DND-41 (cell line): ENCODE measurements at regions not wholly inside any gene's neighbourhood (a gene's known extent, or its start where the extent isn't known, plus 50 kb on each side); places are given as distances from the start of the nearest gene placed in this dataset.

Source experiments
- ATAC-seq: fragments of 200-7000 bp; cut with Tn5 transposase; 3 replicates; pipeline ENCODE4 v1.9.1; 2021; ENCODE audit warnings: low read depth; ENCODE audit not compliant: insufficient read depth
- DNase-seq: peaks from one replicate; pipeline ENCODE4 v3.0.0-alpha.2; 2020
- H2AFZ ChIP-seq: 2 replicates; pipeline ENCODE4 v1.6.0; 2012; ENCODE audit warnings: low read depth, low read length
- H3K27ac ChIP-seq: 2 replicates; pipeline ENCODE4 v1.5.1; 2012; ENCODE audit warnings: low read length, inconsistent platforms
- H3K27me3 ChIP-seq: fragments of 200-600 bp; sonication (generic); 2 replicates; pipeline ENCODE4 v1.6.0; 2012; ENCODE audit warnings: low read length, mild to moderate bottlenecking, inconsistent platforms; ENCODE audit not compliant: insufficient read depth, poor library complexity
- H3K36me3 ChIP-seq: 2 replicates; pipeline ENCODE4 v1.5.1; 2012; ENCODE audit warnings: low read length, inconsistent platforms; ENCODE audit not compliant: insufficient read depth
- H3K4me1 ChIP-seq: 2 replicates; pipeline ENCODE4 v1.5.1; 2012; ENCODE audit warnings: mild to moderate bottlenecking, low read length; ENCODE audit not compliant: insufficient read depth
- H3K4me2 ChIP-seq: 2 replicates; pipeline ENCODE4 v1.6.0; 2012; ENCODE audit warnings: mild to moderate bottlenecking, moderate library complexity, low read length, inconsistent platforms; ENCODE audit not compliant: insufficient read depth
- H3K4me3 ChIP-seq, 2 experiments: fragments of 200-600 bp in 1 of 2; shearing (Covaris generic) in 1 of 2; 2 replicates each; pipeline ENCODE4 v1.5.1; 2012 to 2016; ENCODE audit warnings: inconsistent platforms in 2 of 2, low read length in 2 of 2, mild to moderate bottlenecking in 2 of 2, low read depth in 1 of 2, moderate library complexity in 1 of 2
- H3K79me2 ChIP-seq: 2 replicates; pipeline ENCODE4 v1.6.0; 2012; ENCODE audit warnings: low read length, inconsistent platforms; ENCODE audit not compliant: insufficient read depth
- H3K9ac ChIP-seq: 2 replicates; pipeline ENCODE4 v1.6.0; 2012; ENCODE audit warnings: low read depth, mild to moderate bottlenecking, inconsistent platforms, low read length, moderate library complexity
- H3K9me3 ChIP-seq: 2 replicates; pipeline ENCODE4 v1.5.1; 2012; ENCODE audit warnings: low read length, moderate library complexity, mild to moderate bottlenecking, inconsistent platforms; ENCODE audit not compliant: insufficient read depth, severe bottlenecking
- H4K20me1 ChIP-seq: 2 replicates; pipeline ENCODE4 v1.6.0; 2012; ENCODE audit warnings: low read length; ENCODE audit not compliant: insufficient read depth
- EZH2 ChIP-seq: IDR thresholded peaks from 3 replicates; pipeline ENCODE4 v1.6.1; 2012; ENCODE audit warnings: borderline replicate concordance, low read depth, mild to moderate bottlenecking, moderate library complexity, low read length, inconsistent platforms; ENCODE audit not compliant: severe bottlenecking
- TF ChIP-seq, protein P1 (sequence below): IDR thresholded peaks from 2 replicates; pipeline ENCODE4 v1.5.1; 2012; ENCODE audit warnings: borderline replicate concordance, low read length, moderate library complexity, mild to moderate bottlenecking; ENCODE audit not compliant: poor library complexity, severe bottlenecking; ENCODE audit errors: extremely low read depth

DNA sequence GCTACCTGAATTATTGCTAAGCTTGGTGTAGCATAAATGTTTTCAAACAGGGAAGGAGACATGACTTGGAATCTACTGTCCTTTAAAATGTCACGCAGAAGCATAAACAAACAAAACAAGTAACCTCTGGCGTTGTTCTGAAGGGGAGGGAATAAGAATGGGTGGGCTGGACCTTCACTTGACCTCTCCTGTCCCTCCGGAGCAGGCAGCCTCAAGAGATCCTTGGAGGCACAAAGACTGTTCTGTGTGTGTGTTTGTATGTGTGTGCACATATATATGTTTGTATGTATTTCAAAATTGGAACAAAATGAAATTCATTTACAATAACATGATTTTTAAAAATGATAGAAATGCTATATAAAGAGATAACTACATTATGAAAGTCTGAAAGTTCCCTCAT is 91.3 kb upstream of the DCLK2 start:
- no peak overlapping the region for H3K9ac ChIP-seq
- no peak for TF ChIP-seq EZH2
- TF ChIP-seq, protein P1, sequence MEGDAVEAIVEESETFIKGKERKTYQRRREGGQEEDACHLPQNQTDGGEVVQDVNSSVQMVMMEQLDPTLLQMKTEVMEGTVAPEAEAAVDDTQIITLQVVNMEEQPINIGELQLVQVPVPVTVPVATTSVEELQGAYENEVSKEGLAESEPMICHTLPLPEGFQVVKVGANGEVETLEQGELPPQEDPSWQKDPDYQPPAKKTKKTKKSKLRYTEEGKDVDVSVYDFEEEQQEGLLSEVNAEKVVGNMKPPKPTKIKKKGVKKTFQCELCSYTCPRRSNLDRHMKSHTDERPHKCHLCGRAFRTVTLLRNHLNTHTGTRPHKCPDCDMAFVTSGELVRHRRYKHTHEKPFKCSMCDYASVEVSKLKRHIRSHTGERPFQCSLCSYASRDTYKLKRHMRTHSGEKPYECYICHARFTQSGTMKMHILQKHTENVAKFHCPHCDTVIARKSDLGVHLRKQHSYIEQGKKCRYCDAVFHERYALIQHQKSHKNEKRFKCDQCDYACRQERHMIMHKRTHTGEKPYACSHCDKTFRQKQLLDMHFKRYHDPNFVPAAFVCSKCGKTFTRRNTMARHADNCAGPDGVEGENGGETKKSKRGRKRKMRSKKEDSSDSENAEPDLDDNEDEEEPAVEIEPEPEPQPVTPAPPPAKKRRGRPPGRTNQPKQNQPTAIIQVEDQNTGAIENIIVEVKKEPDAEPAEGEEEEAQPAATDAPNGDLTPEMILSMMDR, result no peak
- H4K20me1 ChIP-seq, result no peaks in the 10 kb centered on the region
- no peaks in the 10 kb centered on the region for H3K4me1 ChIP-seq
- H3K4me2 ChIP-seq, result no peak overlapping the region
- H3K9me3 ChIP-seq, result no peaks in the 10 kb centered on the region
- H3K27ac ChIP-seq, result no peak overlapping the region
- no peak overlapping the region for H2AFZ ChIP-seq
- ATAC-seq (no peak), DNase-seq (no peak)
- no peaks in the 10 kb centered on the region for H3K27me3 ChIP-seq
- H3K79me2 ChIP-seq, result no peaks in the 10 kb centered on the region
- no peaks in the 10 kb centered on the region for H3K36me3 ChIP-seq
- H3K4me3 ChIP-seq, result no peak overlapping the region

DNA sequence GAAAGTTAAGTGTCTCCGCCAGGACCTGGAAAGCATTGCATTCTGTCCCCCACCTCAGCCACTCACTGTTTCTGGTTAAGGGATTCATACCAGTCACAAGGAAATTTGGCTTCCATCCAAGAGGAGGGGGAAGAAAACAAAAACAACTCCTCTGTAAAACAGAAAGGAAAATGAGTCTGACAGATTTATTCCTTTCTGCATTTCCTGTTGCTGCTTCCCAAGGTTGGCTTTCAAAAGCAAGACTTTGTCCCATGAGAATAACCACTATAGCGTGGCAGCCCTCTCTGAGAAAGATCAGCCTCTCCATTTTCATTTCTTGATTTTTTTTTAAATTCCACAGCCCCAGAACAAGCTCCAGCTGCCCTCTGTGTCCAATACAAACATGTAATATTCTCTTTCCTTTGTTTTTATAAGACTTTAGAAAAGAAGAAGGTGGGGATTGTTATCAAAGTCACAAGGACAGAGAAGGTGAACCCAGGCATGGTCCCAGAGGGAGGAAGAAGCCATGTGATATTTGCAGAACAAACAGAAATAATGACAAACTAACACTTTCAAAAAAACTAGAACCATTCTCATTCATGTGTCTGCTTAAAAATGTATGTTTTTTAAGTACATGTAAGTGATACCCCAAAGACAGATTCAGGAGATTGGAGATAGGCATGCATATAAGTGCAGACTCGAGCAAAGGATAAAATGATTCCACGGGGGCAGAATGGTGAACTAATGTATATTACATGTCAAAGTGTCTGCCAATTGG is 90.7 kb upstream of the DCLK2 start:
- Histone ChIP-seq H3K4me1 (no peaks in the 10 kb centered on the region), H3K9ac (no peak overlapping the region), H3K27ac (no peak overlapping the region), H3K9me3 (no peaks in the 10 kb centered on the region), H4K20me1 (no peaks in the 10 kb centered on the region), H3K36me3 (no peaks in the 10 kb centered on the region), H3K79me2 (no peaks in the 10 kb centered on the region), H2AFZ (no peak overlapping the region), H3K4me2 (no peak overlapping the region), H3K27me3 (no peaks in the 10 kb centered on the region), H3K4me3 (no peak overlapping the region)
- ATAC-seq, result no peak
- no peak for DNase-seq
- TF ChIP-seq, protein P1, result no peak
- no peak for TF ChIP-seq EZH2

DNA sequence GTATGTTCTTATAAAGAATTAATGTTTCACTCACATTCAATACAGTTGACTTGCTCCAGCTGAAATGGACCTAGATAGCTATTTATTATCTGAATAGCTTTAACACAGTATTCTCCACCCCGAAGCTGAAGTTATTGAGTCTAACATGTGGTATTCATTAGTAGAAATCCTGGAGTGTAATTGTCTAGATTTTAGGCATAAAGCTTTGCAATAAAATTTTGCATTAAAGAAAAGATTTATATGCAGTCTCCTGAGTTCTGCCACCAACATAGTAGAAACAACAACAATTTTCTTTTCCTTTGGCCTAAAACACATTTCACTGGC is 90.2 kb upstream of the DCLK2 start:
- H2AFZ ChIP-seq, result no peak overlapping the region

More for the DNA sequence above, 90.2 kb upstream of the DCLK2 start:
- Histone ChIP-seq H3K36me3 (no peaks in the 10 kb centered on the region), H3K4me3 (no peak overlapping the region), H3K9ac (no peak overlapping the region), H3K9me3 (no peaks in the 10 kb centered on the region), H3K4me2 (no peak overlapping the region), H3K4me1 (no peaks in the 10 kb centered on the region), H3K27ac (no peak overlapping the region), H4K20me1 (no peaks in the 10 kb centered on the region), H3K79me2 (no peaks in the 10 kb centered on the region), H3K27me3 (no peaks in the 10 kb centered on the region)
- TF ChIP-seq, protein P1, result no peak
- no peak for TF ChIP-seq EZH2
- DNase-seq, result no peak
- no peak for ATAC-seq
